GM18861 (cell line): ENCODE measurements at regions not wholly inside any gene's neighbourhood (a gene's known extent, or its start where the extent isn't known, plus 50 kb on each side); places are given as distances from the start of the nearest gene placed in this dataset.

Experiments used
- ATAC-seq: cut with Tn5 transposase; IDR thresholded peaks from one replicate; pipeline ENCODE4 v1.9.1; 2021; ENCODE audit not compliant: unreplicated experiment

GRCh38 chr13:106858903-106859532, 291.1 kb upstream of the ARGLU1 start:
- no peak for ATAC-seq

GRCh38 chr13:106852436-106852835, 284.5 kb upstream of the ARGLU1 start:
- ATAC-seq: no peak

DNA sequence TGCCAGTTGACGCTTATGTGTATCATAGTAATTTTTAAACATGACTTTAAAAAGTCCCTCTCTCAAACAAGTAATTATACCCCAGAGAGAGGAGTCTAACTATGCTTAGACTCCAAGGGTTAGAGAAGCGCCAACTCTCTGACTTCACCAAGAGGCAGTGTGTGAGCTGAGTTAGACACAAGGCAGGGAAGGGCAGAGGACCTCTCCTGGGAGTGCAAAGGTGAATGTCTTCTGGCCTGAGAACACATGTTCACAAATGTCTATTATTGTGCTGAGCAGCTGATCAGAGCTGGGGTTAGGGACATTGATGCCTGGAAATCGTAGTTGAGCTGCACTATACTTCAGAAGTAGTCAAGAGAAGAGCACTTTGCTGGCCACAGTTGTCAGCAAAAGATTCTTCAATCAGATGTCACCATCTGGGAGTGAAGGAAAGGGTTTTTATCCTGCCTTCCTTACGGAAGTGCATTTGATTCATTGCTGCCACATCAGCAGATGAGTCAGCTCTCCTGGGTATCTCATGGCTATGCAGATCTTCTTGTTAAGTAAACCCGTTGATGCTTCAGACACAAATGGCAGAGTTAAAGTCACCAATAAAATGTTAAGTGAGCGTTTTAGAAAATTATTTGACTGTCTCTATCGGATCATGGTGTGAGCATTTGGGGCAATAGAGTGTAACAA, 283.2 kb upstream of the ARGLU1 start:
- ATAC-seq: no peak

- no peak for ATAC-seq
Measured at GRCh38 chr13:106846571-106847448, 278.9 kb upstream of the ARGLU1 start.

DNA sequence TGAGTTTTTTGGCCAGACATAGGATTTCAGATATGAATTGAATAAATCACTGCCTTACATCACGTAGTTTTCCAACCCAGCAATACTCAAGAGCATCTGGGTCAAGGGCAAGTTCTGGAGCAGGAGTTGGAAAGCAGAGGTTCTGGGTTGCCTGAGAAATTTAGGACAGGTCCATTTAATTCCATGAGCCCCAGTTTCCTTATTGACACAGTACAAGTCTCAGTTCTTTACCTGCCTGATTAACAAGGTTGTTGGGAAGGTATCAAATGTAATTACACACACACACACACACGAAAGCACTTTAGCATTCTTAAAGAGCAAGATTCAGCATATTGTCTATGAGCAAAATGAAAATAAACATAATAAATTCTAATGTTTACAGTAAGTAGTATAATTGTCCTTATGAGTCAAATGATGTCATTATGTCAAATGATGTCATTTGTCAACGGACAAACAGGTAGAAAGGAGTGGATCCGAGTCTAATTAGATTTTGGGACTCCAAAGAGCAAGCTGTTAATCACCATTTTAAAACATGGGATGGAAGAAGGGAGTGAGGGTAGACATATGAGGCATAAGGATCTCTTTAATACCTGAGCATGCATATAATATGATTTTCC, 268.4 kb upstream of the ARGLU1 start:
- no peak for ATAC-seq

DNA sequence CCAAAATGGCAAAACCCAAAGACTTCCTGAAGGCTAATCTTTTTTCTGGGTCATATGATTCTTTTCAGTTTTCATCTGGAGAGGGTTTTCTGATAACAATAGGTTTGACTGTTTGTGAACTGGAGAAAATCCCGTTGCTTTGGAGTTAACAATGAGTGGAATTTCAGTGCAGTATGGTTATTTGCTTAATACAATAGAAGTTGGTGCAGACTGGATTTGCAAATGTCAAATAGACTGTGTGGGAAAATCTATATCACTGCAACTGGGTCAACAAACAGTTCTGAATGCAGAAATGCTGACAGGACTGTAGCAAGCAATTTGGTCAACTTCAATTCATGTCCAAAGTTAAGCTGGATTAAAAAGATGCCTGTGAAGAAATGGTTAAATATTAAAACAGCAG, 267.5 kb upstream of the ARGLU1 start:
- ATAC-seq: no peak

GRCh38 chr13:106821979-106822378, 254.0 kb upstream of the ARGLU1 start:
- ATAC-seq: no peak

DNA sequence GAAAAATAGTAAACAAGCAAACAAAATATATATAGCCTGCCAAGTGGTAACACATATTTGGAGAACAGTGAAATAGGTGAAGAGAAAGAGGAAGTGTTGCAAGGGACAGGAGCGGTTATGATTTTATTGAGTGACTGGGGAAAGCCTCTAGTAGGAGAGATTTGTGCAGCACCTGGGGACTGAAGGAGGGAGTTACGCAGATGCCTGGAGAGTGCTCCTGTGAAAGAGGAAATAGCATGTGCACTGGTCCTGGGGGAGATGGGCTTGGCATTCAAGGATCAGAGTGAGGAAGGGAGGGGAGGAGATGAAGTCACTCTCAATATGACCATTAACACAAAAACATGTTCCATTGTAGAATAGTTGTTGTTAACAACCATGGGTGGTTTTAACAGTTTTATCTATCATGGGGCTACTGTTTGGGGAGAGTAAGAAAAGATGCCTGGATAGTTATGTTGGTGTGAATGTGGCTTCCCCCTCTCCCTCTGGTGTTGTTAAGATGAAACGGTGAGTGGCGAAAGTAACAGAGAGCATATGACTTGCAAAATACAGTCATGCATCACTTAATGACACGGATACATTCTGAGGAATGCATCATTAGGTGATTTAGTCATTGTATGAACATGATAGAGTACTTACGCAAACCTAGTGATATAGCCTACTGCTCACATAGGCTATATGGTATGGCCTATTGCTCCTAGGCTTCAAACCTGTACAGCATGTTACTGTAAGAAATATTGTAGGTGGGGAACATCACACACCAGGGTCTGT, 251.7 kb upstream of the ARGLU1 start:
- no peak for ATAC-seq

GRCh38 chr13:106818971-106819370, 251.0 kb upstream of the ARGLU1 start:
- ATAC-seq: no peak

DNA sequence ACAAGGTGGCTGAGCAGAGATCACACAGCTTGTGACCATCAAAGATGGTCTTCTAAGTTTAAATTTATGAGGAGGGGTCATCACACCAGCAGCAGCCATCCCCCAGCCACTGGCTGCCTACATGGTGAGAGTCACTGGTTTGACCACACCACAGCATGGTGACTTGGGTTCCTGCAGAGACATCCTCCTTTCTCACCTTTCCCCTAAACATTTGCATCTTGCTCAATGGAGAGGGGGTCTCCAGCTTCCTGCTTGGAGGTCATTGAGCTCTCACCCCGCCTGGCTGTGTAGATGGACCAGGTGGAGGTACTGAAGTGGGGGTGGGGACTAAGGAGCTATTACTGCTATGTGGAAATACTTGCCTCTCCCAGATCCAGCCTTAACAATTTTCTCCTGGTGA, 247.6 kb upstream of the ARGLU1 start:
- no peak for ATAC-seq

- no peak for ATAC-seq
Measured at GRCh38 chr13:106814463-106814862, 246.5 kb upstream of the ARGLU1 start.

DNA sequence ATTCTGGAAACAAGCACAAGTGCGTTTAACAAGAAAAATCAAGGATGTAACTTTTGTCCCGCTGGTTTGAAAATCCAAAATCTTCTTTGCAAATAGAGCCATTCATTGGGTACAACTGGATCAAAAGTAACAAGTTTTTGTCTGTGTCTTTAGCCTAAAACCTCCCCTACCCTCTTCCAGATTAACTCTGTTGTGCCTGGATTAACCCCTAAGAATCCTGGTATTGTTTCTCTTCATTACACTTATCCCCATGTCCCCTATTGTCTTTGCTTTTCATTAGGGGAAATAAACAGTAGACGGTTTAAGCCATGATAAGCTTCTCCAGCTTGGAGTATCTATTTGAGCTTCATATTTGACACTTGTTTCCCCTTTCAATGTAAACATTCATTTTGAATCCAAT, 242.1 kb upstream of the ARGLU1 start:
- ATAC-seq: no peak

DNA sequence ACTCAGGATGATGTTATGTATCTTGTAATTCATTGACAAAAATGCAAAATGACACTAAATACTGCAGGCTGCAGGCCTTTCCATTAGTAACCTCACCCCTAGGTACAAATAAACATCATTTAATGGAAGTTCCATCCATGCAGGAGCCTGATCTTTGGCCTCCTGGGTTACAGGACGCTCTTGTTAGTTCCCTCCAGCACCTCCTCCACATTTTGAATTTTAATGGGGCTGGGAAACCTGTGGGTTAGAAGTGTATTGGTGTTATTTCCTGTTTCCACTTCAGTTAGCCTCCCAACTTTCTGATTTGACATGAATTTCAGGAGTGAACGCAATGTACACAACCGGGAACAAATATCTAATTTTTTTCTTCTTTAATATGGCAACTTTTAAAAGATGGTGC, 237.1 kb upstream of the ARGLU1 start:
- no peak for ATAC-seq

DNA sequence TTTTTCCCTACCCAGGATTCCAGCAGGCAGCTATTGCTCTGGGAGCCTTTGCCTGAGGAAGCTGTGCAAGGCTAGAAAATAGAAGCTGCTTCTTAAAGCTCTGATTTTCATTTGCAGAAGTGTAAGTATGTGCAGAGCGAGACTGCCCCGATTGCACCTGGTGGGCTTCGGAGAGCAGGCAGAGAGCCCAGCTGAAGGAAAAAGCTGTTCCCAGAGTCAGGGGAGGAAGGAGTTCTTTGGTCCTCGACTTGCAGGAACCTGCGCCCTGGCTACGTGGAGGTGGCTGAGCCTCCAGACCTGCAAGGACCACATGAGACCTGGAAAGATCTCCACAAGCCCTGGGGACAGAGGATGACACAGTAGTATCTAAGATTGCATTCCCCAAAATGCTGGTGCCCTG, 235.0 kb upstream of the ARGLU1 start:
- ATAC-seq: no peak

- no peak for ATAC-seq
Measured at GRCh38 chr13:106799781-106800335, 231.9 kb upstream of the ARGLU1 start.

DNA sequence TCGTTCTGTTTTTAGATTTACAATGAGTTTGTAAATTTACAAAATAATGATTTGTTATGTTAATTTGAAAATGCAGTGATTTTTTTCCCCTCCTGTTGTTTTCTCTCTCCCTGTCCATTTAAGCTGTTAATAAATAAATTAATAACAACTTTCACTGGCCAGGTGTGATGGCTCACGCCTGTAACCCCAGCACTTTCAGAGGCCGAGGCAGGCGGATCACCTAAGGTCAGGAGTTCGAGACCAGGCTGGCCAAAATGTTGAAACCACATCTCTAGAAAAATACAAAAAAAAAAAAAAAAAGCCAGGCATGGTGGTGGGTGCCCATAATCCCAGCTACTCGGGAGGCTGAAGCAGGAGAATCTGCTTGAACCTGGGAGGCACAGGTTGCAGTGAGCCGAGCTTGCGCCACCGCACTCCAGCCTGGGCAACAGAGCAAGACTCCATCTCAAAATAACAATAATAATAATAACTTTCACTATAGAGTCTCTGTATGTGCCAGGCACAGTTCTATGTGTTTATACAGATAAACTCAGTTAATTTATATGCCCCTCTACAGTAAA, 229.2 kb upstream of the ARGLU1 start:
- ATAC-seq: no peak

DNA sequence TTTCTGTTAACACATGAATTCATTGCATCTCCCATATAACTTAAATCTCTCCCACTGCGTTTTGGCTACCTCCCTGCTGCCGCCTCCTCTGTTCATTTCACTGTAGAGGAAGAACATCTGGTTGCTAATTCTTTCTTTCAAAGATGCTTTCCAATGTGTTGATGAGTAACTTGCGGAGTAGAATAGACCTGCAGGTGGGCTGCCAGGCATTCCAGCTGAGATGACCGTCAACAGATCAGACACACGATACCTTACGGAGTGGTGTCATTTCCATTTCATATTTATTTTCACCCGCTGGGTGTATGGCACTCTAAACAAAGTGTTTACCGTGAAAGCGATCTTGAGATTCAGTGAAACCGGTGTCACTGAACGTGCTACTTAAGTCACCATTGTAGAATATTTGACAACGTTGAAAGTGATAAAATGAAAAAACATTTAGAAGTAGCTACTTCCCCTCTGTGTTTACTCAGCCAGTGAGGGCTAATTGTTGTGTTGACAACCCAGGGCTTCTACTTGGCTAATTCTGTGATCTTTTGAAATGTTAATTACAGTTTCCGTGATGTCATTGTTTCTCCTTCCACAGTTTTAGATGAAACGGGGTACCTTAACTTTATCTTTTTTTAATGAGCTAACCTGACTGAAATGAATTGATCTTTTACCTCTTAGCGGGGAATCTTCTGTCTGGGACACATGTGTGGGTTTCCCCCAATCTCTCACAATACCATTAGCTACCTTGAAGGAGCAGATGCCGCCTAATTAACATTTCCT, 228.5 kb upstream of the ARGLU1 start:
- no peak for ATAC-seq

GRCh38 chr13:106795847-106796246, 227.9 kb upstream of the ARGLU1 start:
- ATAC-seq: no peak

DNA sequence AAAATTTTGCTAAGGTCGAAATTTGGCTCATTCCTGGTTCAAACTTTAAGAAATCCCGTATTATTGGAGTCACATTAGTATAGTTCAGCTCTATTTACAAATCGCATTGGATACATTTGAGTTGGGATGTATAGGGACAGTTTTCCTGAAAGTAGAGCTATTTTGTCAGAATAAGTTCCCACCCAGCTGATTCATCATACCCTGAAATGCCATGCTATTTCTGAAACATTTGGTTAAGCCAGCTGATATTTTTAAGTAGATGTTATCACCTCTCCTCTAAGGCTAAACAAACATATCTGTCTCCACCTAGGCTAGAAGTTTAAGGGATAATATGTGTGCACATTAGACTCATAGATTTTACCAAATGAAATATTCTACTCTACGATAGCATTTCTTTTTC, 226.2 kb upstream of the ARGLU1 start:
- ATAC-seq: no peak
